ENCODE measurements at regions not wholly inside any gene's neighbourhood (a gene's known extent, or its start where the extent isn't known, plus 50 kb on each side); places are given as distances from the start of the nearest gene placed in this dataset.

GRCh38 chr2:18855027-18855426 lies 265.7 kb upstream of the NT5C1B start (continued):
- no peak for TF ChIP-seq SFPQ (IDR thresholded peaks at IDR 0.05; ENCODE audit: low read depth, low read length)
- TF ChIP-seq SP1 (CRISPR knock-in tag; IDR thresholded peaks at IDR 0.05), result no peak

- ATAC-seq (no peak), FAIRE-seq (no peak), DNase-seq (ENCODE audit: extremely low read depth in 1 of 4, low spot score in 3 of 4) (no peak)
- H2AFZ ChIP-seq (ENCODE audit: low read depth, low read length), result no peak overlapping the region
- ChIA-PET POLR2A (no interaction called here), CTCF (ENCODE audit: low intra/inter-chr PET ratio) (no interaction called here)
- intact Hi-C loops (cut with micrococcal nuclease), result no loop called here
- in situ Hi-C loops (cut with MboI), result no loop called here
- H3K9me1 ChIP-seq (ENCODE audit: control insufficient read depth, insufficient read depth, low read length), result no peaks in the 10 kb centered on the region
- H3K9me3 ChIP-seq (replicated peaks; ENCODE audit: control insufficient read depth, insufficient read depth, low read depth, low read length), result no peaks in the 10 kb centered on the region
- no peak overlapping the region for H3K9ac ChIP-seq (ENCODE audit: insufficient read depth in 1 of 2, low read depth in 2 of 2, low read length in 2 of 2)
- no peaks in the 10 kb centered on the region for H4K20me1 ChIP-seq (replicated peaks; ENCODE audit: control insufficient read depth, insufficient read depth, low read length)
- no peaks in the 10 kb centered on the region for H3K27me3 ChIP-seq (ENCODE audit: control insufficient read depth in 2 of 2, insufficient read depth in 2 of 2, low read length in 2 of 2)
- no peaks in the 10 kb centered on the region for H3K4me1 ChIP-seq (replicated peaks in 1 of 2; ENCODE audit: control insufficient read depth in 2 of 2, insufficient read depth in 2 of 2, low read length in 2 of 2)
- no TSS peak for BruUV-seq (replicated peaks)
- 0% methylated on average over 2 of the region's 2 CpGs for WGBS (ENCODE audit: insufficient coverage, low coverage, missing lambda C conversion rate)
- H3K4me3 ChIP-seq, result no peak overlapping the region
- H3K27ac ChIP-seq (ENCODE audit: extremely low read depth, low read depth, low read length), result no peak overlapping the region
- no peaks in the 10 kb centered on the region for H3K79me2 ChIP-seq (ENCODE audit: control insufficient read depth, insufficient read depth, low read length)
- no peaks in the 10 kb centered on the region for H3K36me3 ChIP-seq (ENCODE audit: control insufficient read depth, insufficient read depth, low read length)
- H3K4me2 ChIP-seq (ENCODE audit: insufficient read depth, low read length), result no peak overlapping the region
- TF ChIP-seq PRMT5 (CRISPR knock-in tag; IDR thresholded peaks at IDR 0.05) (no peak), SPI1 (IDR thresholded peaks at IDR 0.05; ENCODE audit: borderline replicate concordance, low read depth, low read length) (no peak), ZNF239 (CRISPR knock-in tag; IDR thresholded peaks at IDR 0.05) (no peak), IFI16 (CRISPR knock-in tag; IDR thresholded peaks at IDR 0.05) (no peak), TCF3 (CRISPR knock-in tag; IDR thresholded peaks at IDR 0.05) (no peak), MIER1 (IDR thresholded peaks at IDR 0.05; ENCODE audit: low read depth) (no peak), BRD9 (IDR thresholded peaks at IDR 0.05; ENCODE audit: low read depth, partially characterized antibody) (no peak), DACH1 (IDR thresholded peaks at IDR 0.05; ENCODE audit: partially characterized antibody) (no peak), HEY1 (CRISPR knock-in tag; IDR thresholded peaks at IDR 0.05; ENCODE audit: borderline replicate concordance) (no peak), LEF1 (IDR thresholded peaks at IDR 0.05) (no peak), HDAC6 (IDR thresholded peaks at IDR 0.05; ENCODE audit: low read depth, low read length) (no peak), NR4A1 (CRISPR knock-in tag; IDR thresholded peaks at IDR 0.05) (no peak), NR4A1 (tag; IDR thresholded peaks at IDR 0.05) (no peak), KHSRP (IDR thresholded peaks at IDR 0.05) (no peak), MEF2A (IDR thresholded peaks at IDR 0.05; ENCODE audit: control insufficient read depth, low read depth, low read length) (no peak), NFIC (IDR thresholded peaks at IDR 0.05) (no peak), NR1H2 (CRISPR knock-in tag; IDR thresholded peaks at IDR 0.05) (no peak), ID3 (CRISPR knock-in tag; IDR thresholded peaks at IDR 0.05) (no peak), ID3 (tag; IDR thresholded peaks at IDR 0.05) (no peak), SIN3A (IDR thresholded peaks at IDR 0.05; ENCODE audit: borderline replicate concordance in 2 of 2, control insufficient read depth in 1 of 2, low read depth in 2 of 2, low read length in 2 of 2) (no peak)
Measured at GRCh38 chr2:18849841-18850578, 260.6 kb upstream of the NT5C1B start.
